ENCODE measurements at regions not wholly inside any gene's neighbourhood (a gene's known extent, or its start where the extent isn't known, plus 50 kb on each side); places are given as distances from the start of the nearest gene placed in this dataset.

DNA sequence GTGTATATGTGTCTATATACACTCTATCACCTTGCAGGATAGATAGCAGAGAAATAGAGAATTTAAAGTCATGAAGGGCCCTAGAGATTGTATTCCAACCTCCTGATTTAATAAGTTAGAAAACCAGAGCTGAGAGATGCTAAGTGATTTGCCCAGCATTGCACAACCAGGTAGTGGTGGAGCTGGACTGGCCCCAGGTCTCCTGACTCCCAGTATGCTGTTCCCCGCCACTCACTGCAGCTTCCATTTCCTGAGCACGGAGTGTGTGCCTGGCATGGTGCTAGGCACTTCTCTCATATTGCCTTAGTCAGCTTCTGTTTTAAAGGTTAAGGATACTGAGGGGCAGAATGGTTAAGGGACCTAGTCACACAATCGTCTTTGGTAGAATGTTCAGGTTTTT, 129.4 kb upstream of the KLHL25 start:
- Mint-ChIP-seq H3K36me3 (peaks cover 12% of the 10 kb centered on the region), H3K9me3 (peaks cover 0 to 2% of the 10 kb centered on the region in 2 donors), H3K27me3 (ENCODE audit: low read depth in 2 of 2) (peaks cover 0 to 6% of the 10 kb centered on the region in 2 donors), H3K4me3 (no peak overlapping the region), H3K27ac (no peak overlapping the region), H3K4me1 (peaks cover 38 to 43% of the 10 kb centered on the region in 2 donors)
- Histone ChIP-seq H3K27ac (ENCODE audit: low read length) (no peak overlapping the region), H3K4me1 (ENCODE audit: control insufficient read depth, insufficient read depth, low read length) (peaks cover 16% of the 10 kb centered on the region), H3K36me3 (ENCODE audit: control insufficient read depth, insufficient read depth, low read length) (no peaks in the 10 kb centered on the region), H3K27me3 (ENCODE audit: control insufficient read depth, insufficient read depth, low read length) (no peaks in the 10 kb centered on the region), H3K4me3 (ENCODE audit: low read length) (no peak overlapping the region), H3K9me3 (ENCODE audit: control insufficient read depth, insufficient read depth, low read length) (no peaks in the 10 kb centered on the region)
- intact Hi-C loops (cut with micrococcal nuclease): no loop called here
- TF ChIP-seq, protein P1, sequence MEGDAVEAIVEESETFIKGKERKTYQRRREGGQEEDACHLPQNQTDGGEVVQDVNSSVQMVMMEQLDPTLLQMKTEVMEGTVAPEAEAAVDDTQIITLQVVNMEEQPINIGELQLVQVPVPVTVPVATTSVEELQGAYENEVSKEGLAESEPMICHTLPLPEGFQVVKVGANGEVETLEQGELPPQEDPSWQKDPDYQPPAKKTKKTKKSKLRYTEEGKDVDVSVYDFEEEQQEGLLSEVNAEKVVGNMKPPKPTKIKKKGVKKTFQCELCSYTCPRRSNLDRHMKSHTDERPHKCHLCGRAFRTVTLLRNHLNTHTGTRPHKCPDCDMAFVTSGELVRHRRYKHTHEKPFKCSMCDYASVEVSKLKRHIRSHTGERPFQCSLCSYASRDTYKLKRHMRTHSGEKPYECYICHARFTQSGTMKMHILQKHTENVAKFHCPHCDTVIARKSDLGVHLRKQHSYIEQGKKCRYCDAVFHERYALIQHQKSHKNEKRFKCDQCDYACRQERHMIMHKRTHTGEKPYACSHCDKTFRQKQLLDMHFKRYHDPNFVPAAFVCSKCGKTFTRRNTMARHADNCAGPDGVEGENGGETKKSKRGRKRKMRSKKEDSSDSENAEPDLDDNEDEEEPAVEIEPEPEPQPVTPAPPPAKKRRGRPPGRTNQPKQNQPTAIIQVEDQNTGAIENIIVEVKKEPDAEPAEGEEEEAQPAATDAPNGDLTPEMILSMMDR (IDR thresholded peaks at IDR 0.05): no peak
- ATAC-seq (no peak), DNase-seq (no peak)
- WGBS (ENCODE audit: insufficient coverage): 89% methylated on average over 3 of the region's 3 CpGs

DNA sequence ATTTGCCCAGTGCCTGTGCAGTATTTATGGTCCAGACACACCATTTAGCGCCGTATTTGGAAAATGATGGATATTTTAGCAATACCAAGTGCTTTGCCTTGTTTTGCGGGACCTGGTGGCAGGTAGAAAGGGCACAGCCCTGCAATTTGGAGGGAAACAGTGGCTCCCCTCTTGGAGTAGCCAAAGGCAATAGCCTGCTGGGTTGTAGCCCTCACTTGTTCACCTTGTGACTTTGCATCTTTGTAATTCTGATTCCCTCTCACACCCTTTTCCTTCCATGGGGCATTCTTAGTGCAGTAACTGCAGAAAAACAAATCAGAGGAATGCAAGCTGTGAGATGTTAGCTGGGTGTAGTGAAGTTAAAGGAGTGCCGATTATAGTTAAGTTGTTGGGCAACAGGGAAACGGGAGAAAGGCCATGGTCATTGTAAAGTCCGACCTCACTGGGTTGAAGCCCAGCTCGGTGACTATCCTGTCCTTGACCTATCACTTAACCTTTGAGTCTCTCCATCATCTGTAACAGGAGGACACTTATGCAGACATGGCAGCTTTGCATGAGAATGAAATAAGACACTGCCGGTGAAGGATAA, 131.0 kb upstream of the KLHL25 start:
- DNase-seq: no peak
- peaks cover 0 to 6% of the 10 kb centered on the region in 2 donors for H3K27me3 Mint-ChIP-seq (ENCODE audit: low read depth in 2 of 2)
- H3K4me1 Mint-ChIP-seq: peaks cover 46 to 47% of the 10 kb centered on the region in 2 donors
- H3K27me3 ChIP-seq (ENCODE audit: control insufficient read depth, insufficient read depth, low read length): no peaks in the 10 kb centered on the region
- no peak for ATAC-seq
- intact Hi-C loops (cut with micrococcal nuclease): no loop called here
- TF ChIP-seq, protein P1 (IDR thresholded peaks at IDR 0.05): no peak
- no peaks in the 10 kb centered on the region for H3K9me3 ChIP-seq (ENCODE audit: control insufficient read depth, insufficient read depth, low read length)
- 85% methylated on average over 8 of the region's 8 CpGs for WGBS (ENCODE audit: insufficient coverage)
- H3K36me3 Mint-ChIP-seq: peaks cover 12% of the 10 kb centered on the region
- H3K27ac ChIP-seq (ENCODE audit: low read length): no peak overlapping the region
- H3K36me3 ChIP-seq (ENCODE audit: control insufficient read depth, insufficient read depth, low read length): no peaks in the 10 kb centered on the region
- H3K4me3 Mint-ChIP-seq: no peak overlapping the region
- peak overlapping the region in 1 of 2 donors; percentile 88 for H3K27ac Mint-ChIP-seq
- H3K4me3 ChIP-seq (ENCODE audit: low read length): no peak overlapping the region
- H3K9me3 Mint-ChIP-seq: peaks cover 0 to 2% of the 10 kb centered on the region in 2 donors
- H3K4me1 ChIP-seq (ENCODE audit: control insufficient read depth, insufficient read depth, low read length): peaks cover 16% of the 10 kb centered on the region

GRCh38 chr15:85926834-85927233, 132.1 kb upstream of the KLHL25 start:
- TF ChIP-seq, protein P1 (IDR thresholded peaks at IDR 0.05): no peak
- H3K4me1 Mint-ChIP-seq: peaks cover 54 to 55% of the 10 kb centered on the region in 2 donors
- peaks cover 16% of the 10 kb centered on the region for H3K4me1 ChIP-seq (ENCODE audit: control insufficient read depth, insufficient read depth, low read length)
- WGBS (ENCODE audit: insufficient coverage): 40% methylated on average over 1 of the region's 1 CpG
- intact Hi-C loops (cut with micrococcal nuclease): no loop called here
- H3K4me3 ChIP-seq (ENCODE audit: low read length): no peak overlapping the region
- no peaks in the 10 kb centered on the region for H3K27me3 ChIP-seq (ENCODE audit: control insufficient read depth, insufficient read depth, low read length)
- H3K36me3 Mint-ChIP-seq: peaks cover 12% of the 10 kb centered on the region
- H3K9me3 ChIP-seq (ENCODE audit: control insufficient read depth, insufficient read depth, low read length): no peaks in the 10 kb centered on the region
- no peaks in the 10 kb centered on the region for H3K36me3 ChIP-seq (ENCODE audit: control insufficient read depth, insufficient read depth, low read length)
- DNase-seq: no peak
- H3K27me3 Mint-ChIP-seq (ENCODE audit: low read depth in 2 of 2): peaks cover under 1 to 5% of the 10 kb centered on the region in 2 donors
- H3K27ac Mint-ChIP-seq: peak overlapping the region; percentile 85 to 88
- ATAC-seq: peak; percentile 50 to 63 (median 55)
- H3K27ac ChIP-seq (ENCODE audit: low read length): peak overlapping the region; percentile 67
- peaks cover 0 to 2% of the 10 kb centered on the region in 2 donors for H3K9me3 Mint-ChIP-seq
- H3K4me3 Mint-ChIP-seq: peak overlapping the region; percentile 74
